ENCODE measurements at regions not wholly inside any gene's neighbourhood (a gene's known extent, or its start where the extent isn't known, plus 50 kb on each side); places are given as distances from the start of the nearest gene placed in this dataset.

DNA sequence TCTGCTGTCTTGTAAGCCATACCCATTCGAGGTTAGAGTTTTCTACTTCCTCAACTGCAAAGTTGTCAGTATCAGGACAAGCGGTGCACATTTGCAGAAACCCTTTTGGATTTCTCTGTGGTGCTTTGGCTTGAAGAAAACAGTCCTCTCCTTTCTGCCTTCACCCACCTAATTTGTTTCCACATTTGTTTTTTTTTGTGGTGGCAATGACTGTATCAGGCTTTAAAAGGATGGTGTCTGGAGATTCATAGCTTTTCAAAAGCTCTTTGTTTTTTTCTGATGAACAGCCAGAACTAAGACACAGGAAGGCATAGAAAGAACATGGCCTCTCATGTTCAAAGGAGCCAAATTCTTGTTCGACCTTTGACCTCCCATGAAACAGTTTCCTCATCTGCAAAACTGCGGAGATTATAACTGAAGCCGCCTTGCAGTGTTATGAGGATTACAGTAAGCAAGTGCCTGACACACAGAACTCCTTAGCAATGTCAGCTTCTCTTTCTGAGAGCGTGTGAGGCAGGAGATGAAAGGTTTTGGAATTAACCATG is 270.6 kb upstream of the TBX3 start:
- H3K27ac Mint-ChIP-seq (ENCODE audit: unreplicated experiment) = no peak overlapping the region
- TF ChIP-seq, protein P1, sequence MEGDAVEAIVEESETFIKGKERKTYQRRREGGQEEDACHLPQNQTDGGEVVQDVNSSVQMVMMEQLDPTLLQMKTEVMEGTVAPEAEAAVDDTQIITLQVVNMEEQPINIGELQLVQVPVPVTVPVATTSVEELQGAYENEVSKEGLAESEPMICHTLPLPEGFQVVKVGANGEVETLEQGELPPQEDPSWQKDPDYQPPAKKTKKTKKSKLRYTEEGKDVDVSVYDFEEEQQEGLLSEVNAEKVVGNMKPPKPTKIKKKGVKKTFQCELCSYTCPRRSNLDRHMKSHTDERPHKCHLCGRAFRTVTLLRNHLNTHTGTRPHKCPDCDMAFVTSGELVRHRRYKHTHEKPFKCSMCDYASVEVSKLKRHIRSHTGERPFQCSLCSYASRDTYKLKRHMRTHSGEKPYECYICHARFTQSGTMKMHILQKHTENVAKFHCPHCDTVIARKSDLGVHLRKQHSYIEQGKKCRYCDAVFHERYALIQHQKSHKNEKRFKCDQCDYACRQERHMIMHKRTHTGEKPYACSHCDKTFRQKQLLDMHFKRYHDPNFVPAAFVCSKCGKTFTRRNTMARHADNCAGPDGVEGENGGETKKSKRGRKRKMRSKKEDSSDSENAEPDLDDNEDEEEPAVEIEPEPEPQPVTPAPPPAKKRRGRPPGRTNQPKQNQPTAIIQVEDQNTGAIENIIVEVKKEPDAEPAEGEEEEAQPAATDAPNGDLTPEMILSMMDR (IDR thresholded peaks at IDR 0.05; ENCODE audit: unreplicated experiment) = no peak

DNA sequence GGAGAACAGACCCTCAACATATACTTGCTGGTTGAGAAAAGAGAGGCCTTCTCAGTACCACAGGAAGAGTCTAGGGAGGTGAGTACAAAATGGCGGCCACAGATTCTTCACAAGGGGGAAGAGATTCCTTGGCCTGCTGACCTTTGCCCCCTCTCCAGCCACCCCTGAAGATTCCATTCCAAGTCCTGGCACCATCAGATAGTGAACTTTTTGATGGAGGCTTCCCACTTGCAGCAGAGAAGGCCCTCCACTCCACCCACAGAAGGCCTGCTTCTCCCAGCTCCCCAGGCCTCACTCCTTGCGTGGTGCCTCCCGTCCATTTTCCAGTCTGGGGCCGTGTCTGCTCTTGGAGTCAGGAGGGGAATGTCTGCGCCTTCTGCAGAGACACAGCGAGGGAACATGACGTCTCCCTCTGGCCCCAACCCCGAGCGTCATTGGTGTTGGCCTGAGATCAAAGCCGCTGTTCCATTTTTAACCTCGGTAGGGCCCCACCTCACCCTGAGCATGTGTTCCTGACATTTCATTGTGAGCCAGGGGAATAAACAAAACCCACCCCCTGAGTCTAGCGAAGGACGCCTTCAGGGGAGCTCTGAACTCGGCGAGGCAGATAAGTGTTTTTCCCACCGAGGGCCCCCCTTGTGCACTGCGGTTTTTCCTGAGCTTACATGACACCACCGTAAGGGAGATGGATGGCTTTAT is 268.7 kb upstream of the TBX3 start:
- no peak for DNase-seq (ENCODE audit: low spot score)
- Mint-ChIP-seq H3K27me3 (ENCODE audit: unreplicated experiment) (peaks cover 1% of the 10 kb centered on the region), H3K27ac (ENCODE audit: unreplicated experiment) (no peak overlapping the region), H3K4me1 (ENCODE audit: unreplicated experiment) (no peaks in the 10 kb centered on the region), H3K9me3 (ENCODE audit: unreplicated experiment) (no peaks in the 10 kb centered on the region), H3K4me3 (ENCODE audit: unreplicated experiment) (no peak overlapping the region), H3K36me3 (ENCODE audit: low read depth, unreplicated experiment) (no peaks in the 10 kb centered on the region)
- TF ChIP-seq, protein P1 (IDR thresholded peaks at IDR 0.05; ENCODE audit: unreplicated experiment) = no peak

More for the DNA sequence above, 270.6 kb upstream of the TBX3 start:
- H3K4me1 Mint-ChIP-seq (ENCODE audit: unreplicated experiment) = no peaks in the 10 kb centered on the region
- no peaks in the 10 kb centered on the region for H3K9me3 Mint-ChIP-seq (ENCODE audit: unreplicated experiment)
- H3K36me3 Mint-ChIP-seq (ENCODE audit: low read depth, unreplicated experiment) = no peaks in the 10 kb centered on the region
- H3K27me3 Mint-ChIP-seq (ENCODE audit: unreplicated experiment) = peaks cover 1% of the 10 kb centered on the region
- no peak overlapping the region for H3K4me3 Mint-ChIP-seq (ENCODE audit: unreplicated experiment)
- DNase-seq (ENCODE audit: low spot score) = no peak

DNA sequence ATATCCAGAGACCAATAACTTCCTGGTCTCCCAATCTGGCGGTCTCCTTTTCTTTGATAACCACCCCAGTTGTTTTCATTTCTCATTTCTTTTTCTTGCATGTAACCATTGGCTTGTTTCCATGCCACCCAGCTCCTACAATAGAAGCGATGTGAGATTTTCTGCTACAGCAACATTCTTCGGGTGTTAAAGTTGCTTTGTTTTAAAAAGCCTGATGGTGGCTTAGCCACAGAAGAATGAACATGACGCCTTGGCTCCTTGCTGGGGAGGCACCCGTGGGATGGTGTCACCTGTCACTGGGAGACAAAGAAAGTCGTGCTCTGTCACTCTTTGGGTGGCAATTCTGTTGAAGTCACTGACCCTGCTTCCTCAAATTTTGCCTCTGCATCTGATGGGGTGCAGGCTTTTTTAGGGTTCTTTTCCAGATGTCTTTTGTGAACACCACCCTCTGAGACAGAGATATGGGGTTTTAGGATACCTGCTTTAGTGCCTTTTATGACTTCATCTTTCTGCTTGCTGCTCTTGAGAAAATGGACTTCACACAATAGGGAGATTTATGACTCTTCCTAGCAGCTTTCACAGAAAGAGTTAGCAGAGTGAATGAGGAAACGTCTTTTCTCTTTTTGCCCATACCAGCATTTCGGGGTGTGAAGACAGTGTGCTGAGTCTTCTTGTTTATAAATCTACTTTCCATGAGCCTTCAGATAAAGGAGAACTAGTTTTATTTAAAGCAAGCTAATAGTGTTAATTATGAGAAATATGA is 265.3 kb upstream of the TBX3 start:
- TF ChIP-seq, protein P1 (IDR thresholded peaks at IDR 0.05; ENCODE audit: unreplicated experiment) = no peak
- H3K27ac Mint-ChIP-seq (ENCODE audit: unreplicated experiment) = no peak overlapping the region
- no peak overlapping the region for H3K4me3 Mint-ChIP-seq (ENCODE audit: unreplicated experiment)
- H3K27me3 Mint-ChIP-seq (ENCODE audit: unreplicated experiment) = no peaks in the 10 kb centered on the region
- H3K36me3 Mint-ChIP-seq (ENCODE audit: low read depth, unreplicated experiment) = no peaks in the 10 kb centered on the region
- H3K4me1 Mint-ChIP-seq (ENCODE audit: unreplicated experiment) = no peaks in the 10 kb centered on the region
- DNase-seq (ENCODE audit: low spot score) = no peak
- H3K9me3 Mint-ChIP-seq (ENCODE audit: unreplicated experiment) = no peaks in the 10 kb centered on the region

DNA sequence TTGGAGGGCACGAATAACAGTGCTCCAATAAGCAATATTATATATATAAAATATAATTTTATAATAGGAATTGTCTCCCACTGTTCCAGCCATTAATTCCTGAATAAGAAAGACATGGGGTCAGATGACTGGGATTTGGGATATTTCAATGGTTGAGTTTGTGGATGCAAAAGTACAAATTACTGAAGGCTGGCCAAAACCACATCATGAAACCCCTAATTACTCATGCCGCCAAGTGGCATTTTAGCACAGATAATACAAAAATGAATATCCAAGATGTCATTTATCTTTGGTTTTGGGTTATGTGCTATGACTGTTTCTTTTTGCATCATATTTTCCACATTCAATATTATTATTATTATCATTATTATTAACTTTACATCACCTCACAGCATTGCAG is 261.4 kb upstream of the TBX3 start:
- Mint-ChIP-seq H3K4me1 (ENCODE audit: unreplicated experiment) (no peaks in the 10 kb centered on the region), H3K4me3 (ENCODE audit: unreplicated experiment) (no peak overlapping the region), H3K9me3 (ENCODE audit: unreplicated experiment) (no peaks in the 10 kb centered on the region), H3K27me3 (ENCODE audit: unreplicated experiment) (no peaks in the 10 kb centered on the region), H3K36me3 (ENCODE audit: low read depth, unreplicated experiment) (no peaks in the 10 kb centered on the region), H3K27ac (ENCODE audit: unreplicated experiment) (no peak overlapping the region)
- TF ChIP-seq, protein P1 (IDR thresholded peaks at IDR 0.05; ENCODE audit: unreplicated experiment) = no peak
- DNase-seq (ENCODE audit: low spot score) = no peak

DNA sequence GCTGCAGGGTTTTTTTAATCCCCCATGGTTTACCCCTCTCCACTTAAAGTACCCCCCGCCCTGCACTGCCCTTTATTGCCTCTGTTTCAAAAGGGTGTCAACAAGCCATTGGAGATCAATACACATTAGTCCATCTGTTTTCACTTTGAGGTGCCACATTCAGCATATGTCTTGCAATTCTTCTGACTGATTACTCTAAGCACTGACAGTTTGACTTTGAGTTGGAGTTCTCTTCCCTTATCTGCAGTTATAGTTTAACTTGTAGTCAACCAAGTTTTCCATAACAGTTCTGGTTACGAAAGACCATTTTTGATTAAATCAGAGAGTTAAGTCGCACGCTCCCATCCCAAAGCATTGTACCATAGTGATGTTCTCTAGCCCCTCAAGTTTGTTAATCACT is 260.8 kb upstream of the TBX3 start:
- DNase-seq (ENCODE audit: low spot score) = no peak
- no peak overlapping the region for H3K4me3 Mint-ChIP-seq (ENCODE audit: unreplicated experiment)
- H3K27me3 Mint-ChIP-seq (ENCODE audit: unreplicated experiment) = no peaks in the 10 kb centered on the region
- no peaks in the 10 kb centered on the region for H3K4me1 Mint-ChIP-seq (ENCODE audit: unreplicated experiment)
- H3K27ac Mint-ChIP-seq (ENCODE audit: unreplicated experiment) = no peak overlapping the region
- no peaks in the 10 kb centered on the region for H3K9me3 Mint-ChIP-seq (ENCODE audit: unreplicated experiment)
- TF ChIP-seq, protein P1 (IDR thresholded peaks at IDR 0.05; ENCODE audit: unreplicated experiment) = no peak
- H3K36me3 Mint-ChIP-seq (ENCODE audit: low read depth, unreplicated experiment) = no peaks in the 10 kb centered on the region
